NCI-H2029 (cell line): ENCODE measurements at regions not wholly inside any gene's neighbourhood (a gene's known extent, or its start where the extent isn't known, plus 50 kb on each side); places are given as distances from the start of the nearest gene placed in this dataset.
"Not testable (repeated sequence)": the region's sequence is repeated elsewhere in the genome, so short reads cannot be mapped to it uniquely, and the experiment has no call there.

Source experiments
- DNase-seq: peaks from one replicate; lab custom pipeline; 2025; lab: John Stamatoyannopoulos, UW

GRCh38 chr4:24364249-24364648, 220.1 kb downstream of the DHX15 start:
- DNase-seq = no peak

GRCh38 chr4:24363751-24364150, 220.6 kb downstream of the DHX15 start:
- DNase-seq = no peak

- no peak for DNase-seq
Measured at GRCh38 chr4:24352112-24352511, 232.2 kb downstream of the DHX15 start.

GRCh38 chr4:24349168-24349996, 235.0 kb downstream of the DHX15 start:
- DNase-seq = not testable (repeated sequence)

GRCh38 chr4:24339260-24339659, 245.1 kb downstream of the DHX15 start:
- DNase-seq = no peak

GRCh38 chr4:24337451-24338190, 246.7 kb downstream of the DHX15 start:
- no peak for DNase-seq

GRCh38 chr4:24335616-24336015, 248.7 kb downstream of the DHX15 start:
- DNase-seq = no peak

GRCh38 chr4:24334906-24335305, 249.4 kb downstream of the DHX15 start:
- no peak for DNase-seq

- DNase-seq = no peak
Measured at GRCh38 chr4:24330573-24330972, 253.8 kb downstream of the DHX15 start.

- no peak for DNase-seq
Measured at GRCh38 chr4:24330172-24330571, 254.2 kb downstream of the DHX15 start.

GRCh38 chr4:24328711-24329110, 255.6 kb downstream of the DHX15 start:
- DNase-seq = no peak

- no peak for DNase-seq
Measured at GRCh38 chr4:24328310-24328709, 256.0 kb downstream of the DHX15 start.

- no peak for DNase-seq
Measured at GRCh38 chr4:24322995-24323394, 261.4 kb downstream of the DHX15 start.

- DNase-seq = no peak
Measured at GRCh38 chr4:24322511-24322910, 261.8 kb downstream of the DHX15 start.

GRCh38 chr4:24321616-24322015, 262.7 kb downstream of the DHX15 start:
- no peak for DNase-seq

GRCh38 chr4:24321131-24321530, 263.2 kb downstream of the DHX15 start:
- no peak for DNase-seq

- no peak for DNase-seq
Measured at GRCh38 chr4:24319387-24319786, 265.0 kb downstream of the DHX15 start.

- DNase-seq = no peak
Measured at GRCh38 chr4:24315056-24315455, 269.3 kb downstream of the DHX15 start.

GRCh38 chr4:24312261-24312913, 272.0 kb downstream of the DHX15 start:
- no peak for DNase-seq

- no peak for DNase-seq
Measured at GRCh38 chr4:24303926-24304325, 280.4 kb downstream of the DHX15 start.

GRCh38 chr4:24298911-24299310, 285.4 kb downstream of the DHX15 start:
- DNase-seq = no peak

GRCh38 chr4:24287096-24287495, 297.3 kb downstream of the DHX15 start:
- DNase-seq = no peak

- no peak for DNase-seq
Measured at GRCh38 chr4:24285759-24286158, 298.6 kb downstream of the DHX15 start.
